GM19468 (cell line): ENCODE measurements at regions not wholly inside any gene's neighbourhood (a gene's known extent, or its start where the extent isn't known, plus 50 kb on each side); places are given as distances from the start of the nearest gene placed in this dataset.

Experiments
- ATAC-seq: cut with Tn5 transposase; IDR thresholded peaks from one replicate; pipeline ENCODE4 v1.9.1; 2021; ENCODE audit warnings: mild to moderate bottlenecking, moderate library complexity, moderate number of reproducible peaks; ENCODE audit not compliant: unreplicated experiment; ENCODE audit errors: extremely low read depth

DNA sequence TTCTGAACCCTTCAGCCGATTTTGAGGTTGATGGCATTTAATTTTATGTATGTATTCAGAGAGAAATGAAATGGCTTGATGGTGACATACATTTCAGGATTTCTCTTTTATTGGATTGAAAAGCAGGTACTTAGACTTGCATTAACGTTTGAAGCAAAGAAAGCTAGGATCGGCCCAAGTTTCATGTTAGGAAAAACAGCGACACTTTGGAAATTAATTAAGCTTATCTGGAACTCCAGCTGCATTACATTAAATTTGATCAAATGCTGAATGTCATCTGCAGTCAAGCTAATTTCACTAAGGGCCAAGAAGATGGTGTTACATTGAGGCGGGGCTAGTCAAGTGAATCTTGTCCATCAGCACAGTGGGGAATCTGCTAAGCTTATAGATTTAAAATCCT is 441.8 kb downstream of the IRS1 start:
- no peak for ATAC-seq

DNA sequence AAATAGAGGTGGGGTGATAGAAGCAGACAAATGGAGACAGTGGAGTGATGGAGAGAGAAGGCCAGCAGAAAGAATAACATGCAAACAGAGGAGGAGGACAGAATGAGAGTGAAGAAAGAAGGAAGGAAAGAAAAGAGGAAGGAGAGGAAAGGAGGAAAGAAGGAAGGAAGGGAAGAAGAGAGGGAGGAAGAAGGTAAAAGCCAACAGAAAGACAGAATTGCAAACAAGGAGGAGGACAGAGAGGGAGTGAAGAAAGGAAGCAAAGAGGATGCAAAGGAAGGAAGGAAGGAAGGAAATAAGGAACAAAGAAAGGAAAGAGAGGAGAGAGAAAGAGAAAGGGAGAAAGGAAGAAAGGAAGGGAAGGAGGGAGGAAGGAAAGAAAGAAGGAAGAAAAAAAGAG is 444.0 kb downstream of the IRS1 start:
- no peak for ATAC-seq

DNA sequence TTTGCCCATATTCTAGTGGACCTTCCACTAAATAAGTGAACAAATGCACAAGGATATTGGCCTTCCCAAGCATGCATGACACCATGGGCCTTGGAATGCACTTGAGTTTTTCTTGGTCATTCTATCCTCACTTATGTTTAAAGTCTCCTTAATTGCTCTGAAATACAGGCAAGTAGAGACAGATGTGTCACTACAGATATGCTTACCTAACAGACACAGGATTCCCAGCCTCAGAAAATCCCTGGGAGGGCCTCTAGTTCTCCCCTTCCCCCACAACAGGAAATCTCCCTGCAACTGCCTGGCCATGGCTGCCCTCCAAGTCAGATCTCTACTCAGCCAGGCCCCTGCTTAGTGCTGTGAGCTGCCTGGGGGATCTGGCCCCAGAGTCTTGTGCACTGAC is 445.2 kb downstream of the IRS1 start:
- no peak for ATAC-seq

DNA sequence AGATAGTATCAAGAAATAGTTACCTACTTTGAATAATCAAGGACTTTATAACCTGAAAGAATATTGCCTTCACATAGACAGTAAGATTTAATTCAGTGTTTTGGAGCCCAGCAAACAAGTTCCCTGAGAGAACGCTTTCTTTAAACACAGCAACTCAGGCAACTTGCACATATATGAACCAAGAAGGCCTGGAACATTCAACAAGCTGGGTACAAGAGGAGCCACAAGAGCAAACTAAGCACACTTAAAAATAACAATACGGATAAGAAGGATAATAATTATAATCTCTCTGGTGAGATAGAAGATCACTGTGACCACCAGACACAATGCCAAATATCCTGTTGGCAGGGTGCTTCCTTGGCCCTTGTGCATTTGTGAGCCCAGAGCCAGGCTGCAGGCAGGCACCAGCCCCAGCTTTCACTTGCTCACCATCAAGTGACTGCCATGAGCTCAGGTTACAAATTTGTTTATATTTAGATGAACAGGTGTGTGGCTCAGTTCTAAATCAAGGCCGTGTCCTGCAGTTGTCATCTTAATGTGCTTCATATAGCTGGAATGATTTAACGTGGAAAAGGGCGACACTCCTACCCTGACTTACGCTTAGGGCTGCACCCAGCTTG is 446.6 kb downstream of the IRS1 start:
- ATAC-seq, result no peak

DNA sequence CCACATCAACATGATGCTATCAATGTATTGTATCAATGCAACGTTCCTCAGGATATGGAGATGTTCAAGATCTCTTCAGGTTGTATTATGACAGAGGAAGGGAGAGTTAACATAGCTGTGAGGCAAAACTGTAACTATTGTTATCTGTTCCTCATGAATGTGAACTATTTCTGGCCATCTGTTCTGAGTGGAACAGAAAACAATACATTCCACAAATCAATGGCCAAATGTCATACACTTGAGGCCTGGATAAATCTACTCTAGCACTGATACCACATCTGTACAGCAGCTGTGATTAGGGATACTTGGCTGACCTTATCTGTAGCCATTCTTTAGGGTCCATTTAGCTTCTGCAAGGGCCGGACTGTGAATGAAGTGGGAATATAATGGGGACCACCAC is 447.9 kb downstream of the IRS1 start:
- ATAC-seq, result no peak

DNA sequence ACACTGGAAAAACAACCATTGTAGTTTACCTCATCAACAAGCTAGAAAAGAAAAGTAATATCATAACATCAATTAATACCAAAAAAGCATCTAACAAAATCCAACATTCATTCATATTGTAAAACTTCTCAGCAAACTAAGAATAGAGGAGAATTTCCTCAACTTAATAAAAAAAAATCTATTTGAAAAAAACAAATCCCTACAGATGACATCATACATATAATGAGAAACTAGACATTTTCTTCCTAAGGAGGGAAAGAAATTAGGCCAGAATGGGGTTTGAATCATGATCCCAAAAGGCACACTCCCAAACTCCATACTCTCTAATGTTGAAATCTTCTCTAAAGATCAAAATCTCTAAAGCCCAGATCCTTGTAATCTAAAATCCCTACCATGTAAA is 460.0 kb downstream of the IRS1 start:
- ATAC-seq, result no peak

DNA sequence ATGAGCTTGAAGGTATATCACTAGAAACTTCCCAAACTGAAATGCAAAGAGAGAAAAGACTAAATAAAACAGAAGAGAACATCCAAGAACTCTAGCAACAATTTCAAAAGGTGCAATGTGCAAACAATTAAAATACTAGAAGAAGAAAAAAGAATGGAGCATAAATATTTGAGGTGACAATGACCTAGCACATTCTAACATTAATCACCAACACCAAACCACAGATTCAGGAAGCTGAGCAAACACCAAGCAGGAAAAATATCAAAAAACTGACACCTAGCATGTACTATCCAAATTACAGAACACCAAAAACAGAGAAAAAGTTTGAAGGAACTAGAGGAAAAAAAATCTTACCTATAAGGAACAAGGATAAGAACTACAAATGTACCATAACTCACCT is 460.8 kb downstream of the IRS1 start:
- no peak for ATAC-seq

DNA sequence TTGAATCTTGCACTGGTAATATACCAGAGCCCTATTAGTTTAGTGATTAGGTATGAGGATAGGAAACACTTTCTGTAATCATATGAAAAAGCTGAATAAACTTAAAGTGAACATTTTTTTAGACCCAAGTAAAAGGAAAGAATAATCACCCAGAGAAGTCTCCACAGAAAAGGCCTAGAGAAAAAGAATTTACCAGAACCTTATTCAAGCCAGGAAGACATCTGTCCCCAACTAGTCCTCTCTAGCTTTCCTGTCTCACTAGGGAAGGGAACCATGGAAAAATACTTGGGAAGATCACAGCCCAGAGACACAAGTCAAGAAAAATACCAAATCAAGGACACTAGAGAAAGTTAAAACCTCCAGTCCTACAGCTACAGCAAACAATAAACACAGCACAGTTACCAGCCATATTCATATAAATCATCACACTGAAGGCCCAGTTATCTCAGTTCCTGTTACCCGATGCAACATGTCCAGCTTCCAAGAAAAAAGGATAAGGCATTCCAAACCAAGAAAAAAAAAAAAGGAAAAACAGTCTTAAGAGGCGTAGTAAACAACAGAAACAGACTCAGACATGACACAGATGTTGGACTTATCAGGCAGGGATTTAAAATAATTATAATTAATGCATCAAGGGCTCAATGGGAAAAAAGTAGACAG is 461.5 kb downstream of the IRS1 start:
- ATAC-seq, result no peak

DNA sequence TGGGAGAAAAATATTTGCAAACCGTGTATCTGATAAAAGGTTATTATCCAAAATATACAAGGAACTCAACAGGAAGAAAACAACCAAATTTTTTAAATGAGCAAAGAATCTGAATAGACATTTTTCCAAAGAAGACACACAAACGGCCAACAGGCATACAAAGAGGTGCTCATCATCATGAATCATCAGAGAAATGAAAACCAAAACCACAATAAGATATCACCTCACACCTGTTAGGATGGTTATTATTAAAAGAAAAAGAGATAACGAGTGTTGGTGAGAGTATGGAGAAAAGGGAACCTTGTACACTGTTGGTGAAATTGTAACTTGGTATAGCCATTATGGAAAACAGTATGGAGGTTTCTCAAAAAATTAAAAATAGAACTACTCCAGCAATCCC is 463.3 kb downstream of the IRS1 start:
- ATAC-seq, result no peak

DNA sequence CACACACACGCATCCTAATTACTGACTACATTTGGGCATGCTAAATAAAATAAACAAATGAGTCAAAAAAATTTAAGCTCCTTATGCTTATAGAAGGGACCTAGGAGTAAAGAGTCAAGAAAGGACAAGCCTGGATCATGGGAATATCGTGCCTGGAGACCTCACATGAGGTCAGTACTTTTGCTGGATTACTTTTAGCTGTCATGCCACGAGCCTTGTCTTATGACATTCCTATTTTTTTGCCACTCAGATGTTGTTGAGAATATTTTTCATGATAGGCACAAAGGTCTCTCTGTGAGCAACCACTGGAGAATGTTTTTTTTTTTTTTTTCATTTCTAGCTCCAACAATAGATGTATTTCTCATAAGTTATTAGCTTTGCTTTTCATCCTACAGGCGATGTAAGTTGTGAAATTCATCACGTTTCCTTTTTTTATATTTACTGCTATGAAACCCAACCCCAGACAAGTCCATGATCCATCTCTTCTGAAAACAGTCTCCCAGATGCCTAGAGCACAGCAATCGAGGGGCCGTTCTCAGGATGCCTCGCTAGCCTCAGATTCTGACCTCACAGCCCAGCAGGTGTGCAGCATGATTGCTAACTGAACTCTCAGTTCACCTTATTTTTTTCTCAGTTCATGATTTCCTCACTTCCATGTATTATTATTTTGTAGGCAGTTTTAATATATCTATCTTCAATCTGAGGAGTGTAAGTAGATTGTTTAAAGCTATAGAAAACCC is 464.5 kb downstream of the IRS1 start:
- no peak for ATAC-seq

DNA sequence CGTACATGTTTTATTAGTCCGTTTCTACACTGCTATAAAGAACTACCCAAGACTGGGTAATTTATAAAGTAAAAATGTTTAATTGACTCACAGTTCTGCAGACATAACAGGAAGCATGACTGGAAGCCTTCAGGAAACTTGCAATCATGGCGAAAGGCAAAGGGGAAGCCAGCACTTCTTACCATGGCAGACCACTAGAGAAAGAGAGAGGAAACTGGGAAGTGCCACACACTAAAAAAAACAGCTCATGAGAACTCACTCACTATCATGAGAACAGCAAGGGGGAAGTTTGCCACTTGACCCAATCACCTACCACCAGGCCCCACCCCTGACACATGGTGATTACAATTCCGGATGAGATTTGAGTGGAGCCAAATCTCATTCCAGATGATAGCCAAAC is 466.2 kb downstream of the IRS1 start:
- no peak for ATAC-seq

DNA sequence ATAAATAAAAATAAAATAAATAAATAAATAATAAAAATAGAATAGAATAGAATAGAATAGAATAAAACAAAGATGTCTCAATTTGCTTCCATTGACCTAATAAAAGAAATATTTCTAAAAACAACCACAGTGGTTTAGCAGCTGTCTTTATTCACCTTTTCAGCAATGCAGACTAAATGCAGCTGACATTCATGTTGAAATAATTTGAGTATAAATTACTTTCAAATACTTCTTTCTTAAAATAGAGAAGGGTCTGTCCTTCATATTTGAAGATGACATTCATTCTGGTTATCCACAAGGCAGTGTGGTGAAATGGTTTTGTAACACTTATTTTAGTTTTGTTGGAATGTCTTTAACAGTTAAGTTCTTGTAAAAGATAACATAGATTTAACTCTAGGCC is 469.4 kb downstream of the IRS1 start:
- ATAC-seq, result no peak

DNA sequence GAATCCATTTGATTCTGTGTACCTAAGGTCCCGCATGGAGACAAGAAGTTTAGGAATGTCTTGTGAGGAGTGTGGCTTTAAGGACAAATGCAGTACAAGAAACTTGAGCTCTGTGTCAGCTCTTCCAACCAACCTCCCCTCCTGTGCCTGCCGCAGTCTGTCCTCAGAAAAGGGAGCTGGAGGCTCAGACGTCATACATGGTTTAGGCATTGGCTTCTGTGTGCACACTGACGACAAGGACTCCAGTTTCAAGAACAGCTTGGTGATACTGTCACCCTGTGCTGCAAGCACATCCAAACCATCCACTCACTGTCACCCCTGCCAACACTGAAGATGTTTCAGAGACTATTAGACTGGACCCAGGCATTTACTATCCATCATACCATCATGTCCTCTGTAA is 470.4 kb downstream of the IRS1 start:
- ATAC-seq, result no peak

DNA sequence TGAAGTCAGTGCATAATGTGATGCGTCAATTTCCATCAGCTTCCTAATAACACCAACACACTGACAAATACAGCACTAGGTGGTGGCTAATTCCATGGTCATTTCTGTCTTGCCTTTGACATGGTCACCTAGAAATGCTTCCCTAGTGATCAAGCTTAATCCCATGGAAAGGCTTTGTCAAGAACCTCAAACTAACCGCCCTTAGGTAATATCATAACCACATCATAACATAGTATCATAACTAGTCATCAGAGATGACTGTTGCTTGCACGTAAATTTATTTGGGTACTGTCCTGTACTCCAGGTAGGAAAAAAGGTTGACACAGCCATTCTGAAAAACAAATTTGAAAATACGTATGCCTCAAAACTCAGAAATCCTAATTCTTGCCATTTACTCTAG is 471.8 kb downstream of the IRS1 start:
- no peak for ATAC-seq

DNA sequence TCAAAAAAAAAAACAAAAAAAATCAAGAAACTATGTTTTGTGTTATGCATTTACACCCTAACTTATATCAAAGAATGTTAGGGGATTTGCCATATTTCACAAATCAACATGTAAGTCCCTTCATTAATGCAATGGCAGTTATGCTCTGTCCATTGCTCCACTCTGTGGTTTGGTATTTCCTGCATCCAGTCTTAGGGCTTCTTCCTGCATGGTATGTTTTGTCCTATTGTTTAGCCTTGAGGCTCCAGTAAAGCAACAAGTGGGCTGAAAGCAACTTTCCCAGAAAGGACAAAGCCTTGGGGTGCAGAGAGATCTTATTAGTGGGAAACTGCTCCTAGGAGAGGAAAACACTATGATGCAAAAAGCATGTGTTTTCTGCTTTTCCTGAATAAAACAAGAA is 474.1 kb downstream of the IRS1 start:
- no peak for ATAC-seq

DNA sequence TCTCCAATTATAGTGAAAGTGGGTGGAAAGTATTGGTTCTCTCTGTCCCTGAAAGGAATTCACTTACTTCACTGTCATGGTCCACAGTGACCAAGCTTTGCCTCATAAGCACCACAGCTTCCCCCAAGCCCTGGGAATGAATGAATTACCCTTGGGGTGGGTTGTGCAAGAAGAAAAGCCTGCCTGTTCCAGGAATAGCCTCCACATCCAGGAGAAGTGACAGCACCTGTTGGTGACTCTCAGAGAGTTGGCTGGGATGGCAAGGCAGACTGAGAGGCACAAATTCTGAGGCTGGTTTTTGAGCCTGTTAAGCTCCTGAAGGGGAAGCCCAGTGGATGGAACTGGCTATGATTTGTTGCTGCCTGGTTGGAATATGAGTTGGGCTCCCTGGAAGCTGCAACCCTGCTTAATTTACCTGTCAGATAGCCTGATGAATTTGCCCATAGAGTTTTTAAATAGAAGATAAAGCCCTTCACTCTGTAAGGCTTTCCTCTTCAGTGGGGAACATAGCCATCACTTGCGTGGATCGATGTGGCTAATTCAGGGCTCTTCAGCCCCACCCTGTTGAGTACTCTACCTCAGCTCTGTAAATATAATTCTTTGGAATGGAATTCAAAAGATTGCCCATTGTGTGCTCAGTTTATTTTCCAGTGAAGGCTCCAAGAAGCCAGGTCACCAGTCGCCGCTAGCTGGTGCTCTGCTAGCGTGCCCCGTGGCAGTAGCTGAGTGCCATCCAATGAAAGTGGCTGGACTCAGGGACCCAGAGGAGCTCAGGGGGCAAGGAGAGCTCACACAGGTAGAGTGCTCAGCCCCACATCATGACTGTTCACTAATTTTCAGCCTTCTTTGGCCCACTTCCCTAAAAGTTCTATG is 479.3 kb downstream of the IRS1 start:
- no peak for ATAC-seq

DNA sequence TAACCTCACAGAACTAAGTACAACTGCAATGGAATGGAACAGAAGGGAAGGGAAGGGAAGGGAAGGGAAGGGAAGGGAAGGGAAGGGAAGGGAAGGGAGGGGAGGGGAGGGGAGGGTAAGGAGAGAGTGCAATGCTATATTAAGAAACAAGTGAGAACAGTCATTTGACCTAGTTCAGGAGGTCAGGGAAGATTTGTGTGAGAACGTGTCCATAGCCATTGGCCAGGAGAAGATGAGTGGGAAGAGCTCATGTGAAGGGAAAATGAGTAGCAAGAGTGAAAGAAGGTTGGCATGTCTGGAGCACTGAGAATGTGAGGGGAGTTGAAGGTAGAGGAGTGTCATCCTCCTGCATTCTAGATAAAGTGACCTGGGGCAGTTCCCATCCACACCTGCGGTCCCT is 481.6 kb downstream of the IRS1 start:
- ATAC-seq, result no peak

DNA sequence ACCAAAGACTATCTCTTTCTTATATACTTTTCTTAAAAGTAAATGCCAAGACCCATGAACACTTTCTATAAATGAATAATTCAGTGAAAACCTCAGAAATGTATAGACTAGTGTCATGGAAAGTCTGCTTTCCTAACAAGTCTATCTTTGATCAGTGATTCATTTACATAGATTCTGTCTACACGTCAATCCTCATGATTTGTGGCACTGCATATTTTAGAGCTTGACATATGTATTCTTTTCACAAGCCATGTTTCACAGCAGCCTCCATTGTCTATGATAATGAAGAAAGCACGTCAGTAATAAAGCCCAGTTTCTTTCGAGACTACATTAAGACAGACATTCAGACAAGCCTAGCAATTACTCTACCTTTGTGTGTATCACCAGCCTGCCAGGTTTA is 486.6 kb downstream of the IRS1 start:
- ATAC-seq, result no peak

DNA sequence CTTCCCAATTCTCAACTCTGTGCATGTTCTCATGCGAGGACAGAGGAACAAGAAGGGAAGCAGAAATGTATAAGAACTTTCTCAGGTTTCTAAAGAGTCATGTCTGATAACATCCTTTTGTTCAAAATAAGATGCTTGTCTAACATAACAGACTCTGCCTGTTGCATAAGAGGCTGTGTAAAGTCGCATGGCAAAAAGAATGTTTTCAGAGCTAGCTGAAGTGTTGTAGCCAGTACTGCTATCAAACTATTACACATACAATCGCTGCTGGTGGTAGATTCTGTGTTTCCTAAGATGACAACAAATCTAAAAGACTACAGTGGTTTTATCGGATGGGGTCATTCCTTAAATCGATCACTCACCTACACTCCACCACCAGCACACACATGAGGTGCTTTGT is 487.5 kb downstream of the IRS1 start:
- no peak for ATAC-seq

DNA sequence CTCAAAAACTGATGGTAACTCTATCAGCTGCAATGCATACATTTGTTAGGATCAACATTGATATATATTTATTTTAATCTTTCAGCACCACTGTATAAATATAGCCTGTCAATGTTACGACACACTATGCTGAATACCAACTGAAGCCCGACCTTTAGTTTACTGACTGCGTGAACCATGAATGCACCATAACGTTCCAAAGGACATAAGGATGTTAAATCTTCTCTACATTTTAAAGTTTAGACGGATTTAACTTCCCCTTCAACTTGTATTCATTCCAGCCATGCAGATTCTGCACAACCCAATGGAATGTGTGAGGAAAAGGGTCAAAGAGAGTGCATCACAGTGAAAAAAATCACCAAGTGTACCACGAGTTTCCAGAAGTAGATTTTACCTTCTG is 489.5 kb downstream of the IRS1 start:
- ATAC-seq, result no peak

DNA sequence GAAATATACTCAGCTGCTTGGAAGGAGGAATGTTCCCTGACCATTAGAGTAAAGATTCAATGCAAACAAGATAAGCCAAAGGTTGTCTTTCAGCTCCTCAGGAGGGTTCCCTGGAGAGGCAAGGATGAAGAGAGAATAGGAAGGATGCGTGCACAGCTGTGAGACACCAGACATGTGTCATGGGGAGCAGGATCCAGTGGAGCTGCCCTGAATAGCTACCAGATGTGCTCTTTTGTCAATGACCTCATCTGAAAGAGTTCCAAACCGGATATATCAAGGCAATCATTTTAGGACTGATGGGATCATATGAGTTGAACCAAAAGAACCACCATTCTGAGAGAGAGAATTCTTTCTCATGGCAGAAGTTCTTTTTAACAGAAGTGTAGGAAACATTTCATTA is 490.6 kb downstream of the IRS1 start:
- ATAC-seq, result no peak
